Kidney epithelial cell (primary cell): ENCODE measurements at regions not wholly inside any gene's neighbourhood (a gene's known extent, or its start where the extent isn't known, plus 50 kb on each side); places are given as distances from the start of the nearest gene placed in this dataset.
"Not testable (repeated sequence)": the region's sequence is repeated elsewhere in the genome, so short reads cannot be mapped to it uniquely, and the experiment has no call there.

ENCODE experiments used
- DNase-seq: peaks from one replicate; pipeline ENCODE4 v3.0.0-alpha.2; 2010; ENCODE audit warnings: low read depth
- H3K27me3 ChIP-seq: 2 replicates; pipeline ENCODE4 v1.6.0; 2011; ENCODE audit warnings: low read length; ENCODE audit not compliant: control insufficient read depth, insufficient read depth
- H3K36me3 ChIP-seq: 2 replicates; pipeline ENCODE4 v1.5.1; 2011; ENCODE audit warnings: low read length; ENCODE audit not compliant: control insufficient read depth, insufficient read depth
- H3K4me3 ChIP-seq: 2 replicates; pipeline ENCODE4 v1.5.1; 2011; ENCODE audit warnings: low read depth, mild to moderate bottlenecking, control low read depth, low read length
- CTCF ChIP-seq: IDR thresholded peaks from 2 replicates; pipeline ENCODE4 v1.5.1; 2011; ENCODE audit warnings: mild to moderate bottlenecking, moderate library complexity, low read length, control low read depth, inconsistent platforms; ENCODE audit not compliant: insufficient read depth, poor library complexity, severe bottlenecking

GRCh38 chr7:46091071-46091470 is 170.0 kb upstream of the IGFBP3 start:
- no peaks in the 10 kb centered on the region for H3K27me3 ChIP-seq
- TF ChIP-seq CTCF: no peak
- H3K4me3 ChIP-seq: no peak overlapping the region
- no peak for DNase-seq
- no peaks in the 10 kb centered on the region for H3K36me3 ChIP-seq

GRCh38 chr7:46089281-46089680 is 168.2 kb upstream of the IGFBP3 start:
- H3K27me3 ChIP-seq: no peaks in the 10 kb centered on the region
- H3K4me3 ChIP-seq: no peak overlapping the region
- TF ChIP-seq CTCF: no peak
- DNase-seq: no peak
- H3K36me3 ChIP-seq: no peaks in the 10 kb centered on the region

GRCh38 chr7:46088486-46088885 is 167.4 kb upstream of the IGFBP3 start:
- DNase-seq, H3K36me3 ChIP-seq, H3K4me3 ChIP-seq, H3K27me3 ChIP-seq: not testable (repeated sequence)

- DNase-seq: no peak
- no peaks in the 10 kb centered on the region for H3K27me3 ChIP-seq
- no peak overlapping the region for H3K4me3 ChIP-seq
- H3K36me3 ChIP-seq: no peaks in the 10 kb centered on the region
- TF ChIP-seq CTCF: no peak
Observed at GRCh38 chr7:46080595-46081159, 159.6 kb upstream of the IGFBP3 start.

GRCh38 chr7:46079421-46079820 is 158.3 kb upstream of the IGFBP3 start:
- H3K4me3 ChIP-seq: no peak overlapping the region
- no peak for TF ChIP-seq CTCF

GRCh38 chr7:46076527-46076926 is 155.5 kb upstream of the IGFBP3 start:
- H3K4me3 ChIP-seq: no peak overlapping the region
- DNase-seq: no peak
- H3K36me3 ChIP-seq: no peaks in the 10 kb centered on the region
- TF ChIP-seq CTCF: no peak
- H3K27me3 ChIP-seq: no peaks in the 10 kb centered on the region

More at GRCh38 chr7:46079421-46079820, 158.3 kb upstream of the IGFBP3 start:
- Histone ChIP-seq H3K36me3 (no peaks in the 10 kb centered on the region), H3K27me3 (no peaks in the 10 kb centered on the region)
- no peak for DNase-seq
